HFF-Myc (cell line): ENCODE measurements at regions not wholly inside any gene's neighbourhood (a gene's known extent, or its start where the extent isn't known, plus 50 kb on each side); places are given as distances from the start of the nearest gene placed in this dataset.

ENCODE experiments used
- DNase-seq: peaks from one replicate; pipeline ENCODE4 v3.0.0-alpha.2; 2011; ENCODE audit warnings: low read depth; ENCODE audit errors: extremely low read depth
- H3K4me3 ChIP-seq: replicated peaks from 2 replicates; pipeline ENCODE4 v1.5.1; 2011; ENCODE audit warnings: low read depth, mild to moderate bottlenecking, control low read depth, low read length
- CTCF ChIP-seq: IDR thresholded peaks from 2 replicates; pipeline ENCODE4 v1.5.1; 2012; ENCODE audit warnings: mild to moderate bottlenecking, low read depth, low read length, control low read depth; ENCODE audit errors: missing control alignments

- no peak overlapping the region for H3K4me3 ChIP-seq
- DNase-seq: no peak
Measured at GRCh38 chr19:30131722-30132291, 189.8 kb downstream of the URI1 start.

GRCh38 chr19:30132343-30133075, 190.5 kb downstream of the URI1 start:
- no peak overlapping the region for H3K4me3 ChIP-seq
- DNase-seq: no peak
- no peak for TF ChIP-seq CTCF

More at GRCh38 chr19:30131722-30132291, 189.8 kb downstream of the URI1 start:
- TF ChIP-seq CTCF: no peak

- no peak overlapping the region for H3K4me3 ChIP-seq
- no peak for TF ChIP-seq CTCF
- no peak for DNase-seq
Measured at GRCh38 chr19:30133803-30134202, 191.8 kb downstream of the URI1 start.

- DNase-seq: no peak
- no peak overlapping the region for H3K4me3 ChIP-seq
- TF ChIP-seq CTCF: no peak
Measured at GRCh38 chr19:30135093-30135757, 193.2 kb downstream of the URI1 start.

GRCh38 chr19:30135797-30136196, 193.8 kb downstream of the URI1 start:
- no peak for TF ChIP-seq CTCF
- DNase-seq: no peak
- H3K4me3 ChIP-seq: no peak overlapping the region

- DNase-seq: no peak
Measured at GRCh38 chr19:30136611-30137195, 194.7 kb downstream of the URI1 start.

More at GRCh38 chr19:30136611-30137195, 194.7 kb downstream of the URI1 start:
- TF ChIP-seq CTCF: no peak
- no peak overlapping the region for H3K4me3 ChIP-seq
